ENCODE measurements at regions not wholly inside any gene's neighbourhood (a gene's known extent, or its start where the extent isn't known, plus 50 kb on each side); places are given as distances from the start of the nearest gene placed in this dataset.
A peak's percentile ranks its signal among the peaks of the same experiment; 100 is the strongest.

GRCh38 chr5:23877847-23878246 is 370.4 kb downstream of the PRDM9 start:
- no peak for TF ChIP-seq CEBPB (IDR thresholded peaks at IDR 0.05)
- TF ChIP-seq FOXM1 (IDR thresholded peaks at IDR 0.05; ENCODE audit: borderline replicate concordance, low read depth): no peak
- TF ChIP-seq TEAD4 (IDR thresholded peaks at IDR 0.05): no peak
- no peak for TF ChIP-seq MAX (IDR thresholded peaks at IDR 0.05)
- no peak for TF ChIP-seq CREB1 (IDR thresholded peaks at IDR 0.05; ENCODE audit: low read depth)
- TF ChIP-seq YY1 (IDR thresholded peaks at IDR 0.05; ENCODE audit: low read depth): no peak
- no peak for TF ChIP-seq NFIC (IDR thresholded peaks at IDR 0.05)
- TF ChIP-seq RAD21 (IDR thresholded peaks at IDR 0.05; ENCODE audit: low read depth): no peak
- no peak for TF ChIP-seq EP300 (IDR thresholded peaks at IDR 0.05; ENCODE audit: borderline replicate concordance)
- TF ChIP-seq TAF1 (IDR thresholded peaks at IDR 0.05; ENCODE audit: low read depth): no peak
- no peak for TF ChIP-seq USF1 (IDR thresholded peaks at IDR 0.05)
- TF ChIP-seq EGR1 (IDR thresholded peaks at IDR 0.05): no peak
- no peak for TF ChIP-seq REST (IDR thresholded peaks at IDR 0.05; ENCODE audit: low read depth)
- no peak for TF ChIP-seq ZBTB7A (IDR thresholded peaks at IDR 0.05; ENCODE audit: low read depth)
- no peak for TF ChIP-seq TCF12 (IDR thresholded peaks at IDR 0.05; ENCODE audit: low read depth)

- no peak for TF ChIP-seq CEBPB (IDR thresholded peaks at IDR 0.05)
- TF ChIP-seq REST (IDR thresholded peaks at IDR 0.05; ENCODE audit: low read depth): no peak
Observed at GRCh38 chr5:23884405-23885031, 377.1 kb downstream of the PRDM9 start.

- TF ChIP-seq CEBPB (IDR thresholded peaks at IDR 0.05) (peak; percentile 92), FOXM1 (IDR thresholded peaks at IDR 0.05; ENCODE audit: borderline replicate concordance, low read depth) (no peak)
Observed at GRCh38 chr5:23893561-23893960, 386.2 kb downstream of the PRDM9 start.

- TF ChIP-seq TCF12 (IDR thresholded peaks at IDR 0.05; ENCODE audit: low read depth): no peak
- TF ChIP-seq USF1 (IDR thresholded peaks at IDR 0.05): no peak
- no peak for TF ChIP-seq NFIC (IDR thresholded peaks at IDR 0.05)
- no peak for TF ChIP-seq RAD21 (IDR thresholded peaks at IDR 0.05; ENCODE audit: low read depth)
Observed at GRCh38 chr5:23895614-23896013, 388.2 kb downstream of the PRDM9 start.

GRCh38 chr5:23930985-23931384 is 423.6 kb downstream of the PRDM9 start:
- TF ChIP-seq TAF1 (IDR thresholded peaks at IDR 0.05; ENCODE audit: low read depth) (no peak), REST (IDR thresholded peaks at IDR 0.05; ENCODE audit: low read depth) (no peak), RAD21 (IDR thresholded peaks at IDR 0.05; ENCODE audit: low read depth) (no peak), CREB1 (IDR thresholded peaks at IDR 0.05; ENCODE audit: low read depth) (no peak), USF1 (IDR thresholded peaks at IDR 0.05) (no peak), TEAD4 (IDR thresholded peaks at IDR 0.05) (no peak), CEBPB (IDR thresholded peaks at IDR 0.05) (no peak), YY1 (IDR thresholded peaks at IDR 0.05; ENCODE audit: low read depth) (no peak), ZBTB7A (IDR thresholded peaks at IDR 0.05; ENCODE audit: low read depth) (no peak), FOXM1 (IDR thresholded peaks at IDR 0.05; ENCODE audit: borderline replicate concordance, low read depth) (no peak), NFIC (IDR thresholded peaks at IDR 0.05) (no peak), EP300 (IDR thresholded peaks at IDR 0.05; ENCODE audit: borderline replicate concordance) (no peak), TCF12 (IDR thresholded peaks at IDR 0.05; ENCODE audit: low read depth) (no peak), MAX (IDR thresholded peaks at IDR 0.05) (no peak), EGR1 (IDR thresholded peaks at IDR 0.05) (no peak)
